B cell (primary cell): ENCODE measurements at regions not wholly inside any gene's neighbourhood (a gene's known extent, or its start where the extent isn't known, plus 50 kb on each side); places are given as distances from the start of the nearest gene placed in this dataset.

Experiments
- CTCF ChIP-seq: fragments of 200-600 bp; IDR thresholded peaks from one replicate; pipeline ENCODE4 v1.8.0; 2022; ENCODE audit warnings: antibody characterized with exemption, mild to moderate bottlenecking
- EZH2 ChIP-seq: IDR thresholded peaks from 2 replicates; pipeline ENCODE4 v1.6.1; 2012; ENCODE audit warnings: borderline replicate concordance, low read depth, mild to moderate bottlenecking, moderate library complexity, low read length; ENCODE audit not compliant: insufficient read depth, poor library complexity, severe bottlenecking

GRCh38 chr3:10574101-10574620 is 68.8 kb upstream of the ATP2B2 start:
- no peak for TF ChIP-seq CTCF
- no peak for TF ChIP-seq EZH2
